ENCODE measurements at regions not wholly inside any gene's neighbourhood (a gene's known extent, or its start where the extent isn't known, plus 50 kb on each side); places are given as distances from the start of the nearest gene placed in this dataset.

GRCh38 chr2:19425419-19425818 is 67.0 kb upstream of the OSR1 start:
- TF ChIP-seq CTCF (IDR thresholded peaks at IDR 0.05): no peak
- no peak for TF ChIP-seq EZH2 (IDR thresholded peaks at IDR 0.05; ENCODE audit: borderline replicate concordance, insufficient read depth, low read depth, low read length, poor library complexity, severe bottlenecking)

All from B cell (primary cell).